Posterior cingulate gyrus (tissue), 11 donors: ENCODE measurements at regions not wholly inside any gene's neighbourhood (a gene's known extent, or its start where the extent isn't known, plus 50 kb on each side); places are given as distances from the start of the nearest gene placed in this dataset.
"Not testable (repeated sequence)": the region's sequence is repeated elsewhere in the genome, so short reads cannot be mapped to it uniquely, and the experiment has no call there.

Experiments
- DNase-seq, 10 donors: peaks; one replicate each; pipeline versions ENCODE4 v3.0.0 to v3.0.0-alpha.2; 2020 to 2021; ENCODE audit warnings: mixed read lengths in 3 of 10
- intact Hi-C: fragments of 100-400 bp; cut with DNase I; formaldehyde crosslinking; loops from one replicate; pipeline ENCODE4 v1.15.1; 2023

GRCh38 chr20:17891131-17891530 lies 77.5 kb downstream of the SNX5 start:
- intact Hi-C loops, result not testable (repeated sequence)

GRCh38 chr20:17890330-17890729 lies 78.3 kb downstream of the SNX5 start:
- DNase-seq, result no peak
- intact Hi-C loops, result no loop called here

More at GRCh38 chr20:17891131-17891530, 77.5 kb downstream of the SNX5 start:
- not testable (repeated sequence) for DNase-seq

- intact Hi-C loops, result no loop called here
- DNase-seq, result no peak
Measured at GRCh38 chr20:17889226-17889625, 79.4 kb downstream of the SNX5 start.

GRCh38 chr20:17888044-17888443 lies 80.5 kb downstream of the SNX5 start:
- DNase-seq, result no peak
- intact Hi-C loops, result no loop called here

GRCh38 chr20:17887331-17888030 lies 81.1 kb downstream of the SNX5 start:
- DNase-seq, result peak in 1 of 10 donors; percentile 49
- intact Hi-C loops, result no loop called here

- DNase-seq, result no peak
Measured at GRCh38 chr20:17885544-17885943, 83.0 kb downstream of the SNX5 start.

GRCh38 chr20:17885076-17885475 lies 83.5 kb downstream of the SNX5 start:
- DNase-seq, result no peak
- intact Hi-C loops, result no loop called here

More at GRCh38 chr20:17885544-17885943, 83.0 kb downstream of the SNX5 start:
- intact Hi-C loops, result no loop called here

GRCh38 chr20:17884307-17885003 lies 84.1 kb downstream of the SNX5 start:
- DNase-seq, result no peak
- intact Hi-C loops, result no loop called here

- DNase-seq, result no peak
- intact Hi-C loops, result no loop called here
Measured at GRCh38 chr20:17883592-17884306, 84.8 kb downstream of the SNX5 start.

GRCh38 chr20:17882834-17883591 lies 85.6 kb downstream of the SNX5 start:
- no peak for DNase-seq
- intact Hi-C loops, result no loop called here

GRCh38 chr20:17882065-17882833 lies 86.3 kb downstream of the SNX5 start:
- peak in 4 of 10 donors; percentile 42 to 88 (median 64) for DNase-seq
- intact Hi-C loops, result no loop called here

GRCh38 chr20:17881741-17882064 lies 86.9 kb downstream of the SNX5 start:
- no peak for DNase-seq
- intact Hi-C loops, result no loop called here

- intact Hi-C loops, result no loop called here
- no peak for DNase-seq
Measured at GRCh38 chr20:17878912-17879602, 89.5 kb downstream of the SNX5 start.

- DNase-seq, result no peak
Measured at GRCh38 chr20:17878069-17878911, 90.3 kb downstream of the SNX5 start.

GRCh38 chr20:17875981-17876385 lies 92.6 kb downstream of the SNX5 start:
- no peak for DNase-seq

More at GRCh38 chr20:17878069-17878911, 90.3 kb downstream of the SNX5 start:
- intact Hi-C loops, result no loop called here

GRCh38 chr20:17875106-17875980 lies 93.3 kb downstream of the SNX5 start:
- DNase-seq, result peak in 8 of 10 donors; percentile 43 to 86 (median 58)
- intact Hi-C loops, result no loop called here

More at GRCh38 chr20:17875981-17876385, 92.6 kb downstream of the SNX5 start:
- intact Hi-C loops, result no loop called here
